NT2/D1 (cell line): ENCODE measurements at regions not wholly inside any gene's neighbourhood (a gene's known extent, or its start where the extent isn't known, plus 50 kb on each side); places are given as distances from the start of the nearest gene placed in this dataset.
"Not testable (repeated sequence)": the region's sequence is repeated elsewhere in the genome, so short reads cannot be mapped to it uniquely, and the experiment has no call there.

Source experiments
- SUZ12 ChIP-seq: IDR thresholded peaks from 2 replicates; pipeline ENCODE4 v1.6.1; 2011; ENCODE audit not compliant: insufficient read length, insufficient read depth; ENCODE audit errors: extremely low read depth
- ZNF274 ChIP-seq: IDR thresholded peaks from 2 replicates; pipeline ENCODE4 v1.6.1; 2011; ENCODE audit warnings: mild to moderate bottlenecking, low read depth, low read length

DNA sequence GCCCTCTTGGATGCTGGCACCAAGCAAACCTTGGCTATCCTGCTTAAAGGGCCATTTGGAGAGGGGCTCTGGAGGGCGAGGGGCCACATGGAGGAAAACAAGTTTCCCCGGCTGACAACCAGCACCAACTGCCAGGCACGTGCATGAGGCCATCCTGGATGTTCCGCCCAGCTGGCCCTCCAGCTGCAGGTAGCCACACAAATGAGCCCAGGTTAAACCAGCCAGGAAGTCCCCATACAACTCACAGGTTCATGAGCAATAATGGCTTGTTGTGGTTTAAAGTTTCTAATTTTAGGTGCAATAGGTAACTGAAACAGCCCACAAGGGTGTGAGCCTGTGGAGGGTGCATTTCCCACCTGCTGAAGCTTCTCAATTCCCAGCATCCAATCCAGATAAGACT, 93.6 kb downstream of the ALG1L2 start:
- TF ChIP-seq SUZ12, ZNF274: not testable (repeated sequence)
